Suprapubic skin (tissue), 3 donors: ENCODE measurements at regions not wholly inside any gene's neighbourhood (a gene's known extent, or its start where the extent isn't known, plus 50 kb on each side); places are given as distances from the start of the nearest gene placed in this dataset.

Experiments used
- CTCF ChIP-seq, 2 donors: fragments of 200-600 bp in 1 of 2; fragments of 450-650 bp in 1 of 2; sonication (generic) in 1 of 2; IDR thresholded peaks; one replicate each; pipeline ENCODE4 v1.5.1; 2016 to 2019; ENCODE audit warnings: antibody characterized with exemption in 2 of 2, mild to moderate bottlenecking in 1 of 2, moderate library complexity in 1 of 2
- EP300 ChIP-seq: sonication (generic); formaldehyde crosslinking; IDR thresholded peaks from one replicate; pipeline ENCODE4 v1.6.1; 2017; ENCODE audit warnings: antibody characterized with exemption
- POLR2A ChIP-seq, 2 donors: fragments of 450-650 bp; IDR thresholded peaks; one replicate each; pipeline ENCODE4 v1.6.1; 2017; ENCODE audit warnings: antibody characterized with exemption in 2 of 2, mild to moderate bottlenecking in 2 of 2, moderate library complexity in 2 of 2

DNA sequence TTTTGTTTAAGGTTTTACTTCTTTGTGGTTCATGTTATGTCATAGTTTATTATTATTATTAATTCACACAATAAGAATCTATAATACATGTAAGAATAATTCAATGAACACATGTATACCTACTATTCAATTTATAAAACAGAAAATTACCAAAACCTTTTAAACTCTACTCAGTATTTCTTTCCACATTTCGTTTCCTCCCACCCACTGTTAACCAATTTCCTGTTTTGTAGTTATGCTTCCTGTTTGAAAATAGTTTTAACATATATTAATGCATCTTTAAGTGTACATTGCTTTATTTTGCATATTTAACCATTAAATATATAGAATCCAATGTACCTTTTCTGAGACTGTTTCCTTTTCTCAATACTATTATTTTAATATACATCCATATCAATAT is 397.9 kb upstream of the SPTLC3 start:
- TF ChIP-seq CTCF (IDR thresholded peaks at IDR 0.05) (no peak), POLR2A (IDR thresholded peaks at IDR 0.05) (no peak), EP300 (no peak)
